HPDE6-E6E7 (cell line): ENCODE measurements at regions not wholly inside any gene's neighbourhood (a gene's known extent, or its start where the extent isn't known, plus 50 kb on each side); places are given as distances from the start of the nearest gene placed in this dataset.
"Not testable (repeated sequence)": the region's sequence is repeated elsewhere in the genome, so short reads cannot be mapped to it uniquely, and the experiment has no call there.

ENCODE experiments used
- DNase-seq: peaks from one replicate; pipeline ENCODE4 v3.0.0; 2011; ENCODE audit warnings: missing footprints; ENCODE audit errors: extremely low spot score

DNA sequence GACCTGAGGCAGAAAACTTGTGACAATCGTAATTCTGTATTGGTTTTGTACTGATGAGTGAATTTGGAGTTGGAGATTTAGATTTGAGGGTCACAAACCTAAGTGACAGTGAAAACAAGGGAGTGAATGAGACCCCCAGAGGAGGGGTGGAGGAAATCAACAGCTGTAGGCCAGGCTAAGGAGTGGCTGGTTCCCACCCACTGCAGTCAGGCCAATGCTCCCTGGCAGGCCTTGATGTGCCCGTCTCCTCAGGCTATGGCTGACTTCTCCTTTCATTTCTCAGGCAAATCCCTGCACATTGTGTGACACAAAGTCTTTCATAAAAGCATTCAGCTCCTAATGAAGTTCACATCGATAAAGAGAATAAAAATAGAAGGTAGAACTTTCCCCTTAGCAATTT lies 557.6 kb downstream of the CETN3 start:
- DNase-seq, result no peak

GRCh38 chr5:89850513-89850865 lies 559.1 kb downstream of the CETN3 start:
- DNase-seq, result no peak

- no peak for DNase-seq
Measured at GRCh38 chr5:89849830-89850512, 559.6 kb downstream of the CETN3 start.

DNA sequence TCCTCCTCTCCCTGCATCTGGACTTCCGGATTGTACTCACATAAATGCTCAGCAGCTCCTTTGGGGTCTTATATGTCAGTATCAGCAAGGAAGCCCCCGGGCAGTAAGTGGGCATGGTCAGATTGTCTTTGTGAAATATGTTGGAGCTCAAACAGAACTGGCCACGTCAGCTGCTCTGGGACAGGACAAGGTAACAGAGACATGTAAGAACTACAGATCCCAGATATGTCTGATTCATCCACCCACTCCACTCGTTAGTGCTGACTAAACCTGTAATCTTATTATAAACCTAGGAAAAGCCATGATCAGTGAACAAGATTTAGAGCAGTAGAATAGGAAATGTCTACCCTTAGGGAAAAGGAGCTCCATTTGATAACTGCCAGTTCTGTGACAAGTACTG lies 561.8 kb downstream of the CETN3 start:
- no peak for DNase-seq

DNA sequence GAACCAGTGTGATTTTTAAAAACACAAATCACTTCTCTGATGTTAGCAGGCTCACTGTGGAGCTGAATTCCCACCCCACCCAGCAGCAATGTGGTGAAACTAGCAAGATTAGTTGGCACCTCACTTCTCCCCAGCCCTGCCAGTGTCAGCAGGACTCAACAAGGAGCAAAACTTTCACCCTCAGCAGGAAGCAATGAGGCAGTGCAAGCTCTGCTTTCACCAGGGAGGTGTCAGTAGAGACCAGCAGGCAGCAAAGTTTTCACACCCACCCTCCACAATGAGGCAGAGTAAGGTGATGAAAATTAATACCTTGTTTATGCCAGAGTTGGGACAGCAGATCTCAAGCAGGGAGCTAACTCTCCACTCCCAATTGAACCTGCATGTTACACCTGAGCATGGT lies 565.0 kb downstream of the CETN3 start:
- DNase-seq, result no peak

GRCh38 chr5:89842531-89842930 lies 567.0 kb downstream of the CETN3 start:
- no peak for DNase-seq

- no peak for DNase-seq
Measured at GRCh38 chr5:89840906-89841305, 568.6 kb downstream of the CETN3 start.

DNA sequence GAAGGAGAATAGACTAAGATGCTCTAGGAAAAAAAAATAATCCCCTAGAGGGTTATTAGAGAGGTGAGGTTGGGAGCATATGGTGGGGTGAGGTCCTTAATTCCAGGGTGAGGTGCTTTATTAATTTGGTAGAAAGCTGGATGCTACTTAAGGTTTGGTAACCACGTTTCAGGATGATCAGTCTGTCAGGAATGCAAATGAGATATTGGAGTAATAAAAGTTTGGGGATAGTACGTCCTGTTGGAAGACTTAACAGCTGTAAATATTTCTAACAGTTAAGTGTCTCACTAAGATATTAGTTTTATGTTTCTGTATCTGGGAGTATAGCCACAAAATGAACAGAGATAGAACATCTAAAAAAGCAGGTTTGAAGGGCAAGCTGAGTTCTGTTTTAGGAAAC lies 578.9 kb downstream of the CETN3 start:
- DNase-seq, result no peak

DNA sequence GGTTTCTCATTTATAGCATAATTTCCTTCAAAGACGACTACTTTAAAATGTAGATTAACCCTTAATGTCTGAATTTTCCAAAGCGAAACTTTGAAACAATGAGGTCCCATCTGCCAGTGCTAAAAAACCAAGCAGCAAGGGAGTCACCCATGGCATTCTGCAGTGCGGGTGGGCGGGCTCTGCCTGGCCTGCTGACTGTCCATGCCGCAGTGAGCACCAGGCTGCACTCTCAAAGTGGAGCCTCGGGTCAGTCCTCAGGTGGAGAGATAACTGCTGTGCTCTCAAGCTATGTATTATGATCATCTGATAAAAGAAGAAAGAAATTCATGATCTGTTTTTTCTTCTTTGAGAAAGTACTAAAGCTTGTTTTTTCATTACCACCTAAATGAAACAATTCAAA lies 581.6 kb downstream of the CETN3 start:
- no peak for DNase-seq

- DNase-seq, result no peak
Measured at GRCh38 chr5:89827359-89827758, 582.2 kb downstream of the CETN3 start.

GRCh38 chr5:89826938-89827337 lies 582.6 kb downstream of the CETN3 start:
- no peak for DNase-seq

- no peak for DNase-seq
Measured at GRCh38 chr5:89823046-89823445, 586.5 kb downstream of the CETN3 start.

DNA sequence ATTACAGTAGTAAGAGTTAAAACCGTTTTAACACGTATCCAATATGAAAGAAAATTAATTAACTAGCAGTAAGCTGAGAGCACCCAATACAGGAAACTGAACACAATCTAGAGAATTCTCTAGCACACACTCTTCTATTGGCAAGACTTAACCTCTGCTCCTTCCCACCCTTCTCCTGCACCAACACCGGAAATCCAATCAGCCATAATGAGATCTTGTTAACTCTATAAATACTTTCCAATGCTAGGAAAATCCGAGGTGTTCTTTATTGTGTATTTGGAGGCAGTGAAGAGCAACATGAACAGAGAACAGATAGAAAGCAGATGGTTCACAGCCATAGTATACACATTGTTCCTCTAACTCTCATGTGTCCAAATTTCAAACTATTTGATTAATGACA lies 591.7 kb downstream of the CETN3 start:
- DNase-seq, result no peak

DNA sequence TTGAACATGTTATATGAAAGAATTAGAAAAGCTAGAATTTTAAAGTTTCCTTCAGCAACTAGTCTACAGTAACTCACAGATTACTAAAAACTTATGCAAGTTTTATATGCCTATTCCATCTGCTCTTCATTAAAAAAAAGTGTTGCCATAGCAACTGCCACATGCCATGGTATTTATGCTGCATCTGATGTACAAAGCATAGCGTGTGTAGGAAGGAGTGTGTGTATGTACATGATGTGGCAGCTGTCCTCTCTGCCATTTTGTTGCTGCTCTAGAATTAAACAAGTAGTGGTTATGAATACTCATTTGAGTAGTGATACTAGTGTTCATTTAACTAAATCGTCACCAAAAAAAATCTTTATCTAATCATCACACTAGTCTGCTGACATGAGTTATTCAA lies 593.5 kb downstream of the CETN3 start:
- DNase-seq, result no peak

GRCh38 chr5:89800735-89801134 lies 608.8 kb downstream of the CETN3 start:
- DNase-seq, result not testable (repeated sequence)

DNA sequence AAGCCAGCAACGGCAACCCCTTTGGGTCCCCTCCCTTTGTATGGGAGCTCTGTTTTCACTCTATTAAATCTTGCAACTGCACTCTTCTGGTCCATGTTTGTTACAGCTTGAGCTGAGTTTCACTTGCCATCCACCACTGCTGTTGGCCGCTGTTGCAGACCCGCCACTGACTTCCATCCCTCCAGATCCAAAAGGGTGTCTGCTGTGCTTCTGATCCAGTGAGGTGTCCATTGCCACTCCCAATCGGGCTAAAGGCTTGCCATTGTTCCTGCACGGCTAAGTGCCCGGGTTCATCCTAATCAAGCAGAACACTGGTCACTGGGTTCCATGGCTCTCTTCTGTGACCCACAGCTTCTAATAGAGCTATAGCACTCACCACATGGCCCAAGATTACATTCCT lies 615.1 kb downstream of the CETN3 start:
- not testable (repeated sequence) for DNase-seq

GRCh38 chr5:89779734-89780133 lies 629.8 kb downstream of the CETN3 start:
- DNase-seq, result not testable (repeated sequence)

GRCh38 chr5:89777758-89778157 lies 631.8 kb downstream of the CETN3 start:
- DNase-seq, result no peak

GRCh38 chr5:89769975-89770374 lies 639.6 kb downstream of the CETN3 start:
- peak; percentile 11 for DNase-seq

- no peak for DNase-seq
Measured at GRCh38 chr5:89759802-89760201, 649.8 kb downstream of the CETN3 start.

GRCh38 chr5:89758146-89758545 lies 651.4 kb downstream of the CETN3 start:
- DNase-seq, result no peak

DNA sequence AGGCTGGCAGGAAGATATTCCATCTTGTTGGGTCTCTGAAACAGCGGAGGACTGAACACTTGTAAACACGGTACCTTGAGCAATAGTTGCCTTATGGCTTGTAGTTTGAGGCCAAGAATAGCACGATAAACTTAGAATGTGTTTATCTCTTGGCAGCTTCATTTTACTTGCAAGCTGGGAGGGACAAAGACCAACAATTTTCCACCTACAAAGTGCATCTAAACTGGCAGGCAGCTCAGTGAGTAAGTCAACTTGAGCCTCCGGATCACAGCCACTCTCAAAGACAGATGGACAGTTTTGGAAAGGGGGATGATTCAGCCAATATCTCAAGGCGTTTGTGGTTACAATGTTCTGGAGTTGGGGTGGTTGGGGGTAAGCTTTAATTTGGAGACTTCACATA lies 652.6 kb downstream of the CETN3 start:
- DNase-seq, result no peak

DNA sequence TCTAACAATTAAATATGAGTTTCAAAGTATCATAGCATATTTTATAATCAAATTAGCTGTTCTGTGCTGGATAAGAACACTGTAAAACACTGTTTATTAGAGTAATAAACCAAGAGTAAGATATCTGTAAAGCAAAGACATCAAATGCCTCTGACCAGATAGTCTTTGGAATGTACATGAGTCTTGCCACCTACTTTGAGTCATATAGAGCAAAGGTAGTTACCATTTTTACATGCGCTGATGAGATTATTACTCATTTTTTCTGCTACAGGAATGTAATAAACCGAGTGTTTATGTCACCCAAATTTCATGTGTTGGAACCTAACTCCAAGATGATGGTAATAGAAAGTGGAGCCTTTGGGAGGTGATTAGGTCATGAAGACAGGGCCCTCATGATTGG lies 654.5 kb downstream of the CETN3 start:
- DNase-seq, result no peak

DNA sequence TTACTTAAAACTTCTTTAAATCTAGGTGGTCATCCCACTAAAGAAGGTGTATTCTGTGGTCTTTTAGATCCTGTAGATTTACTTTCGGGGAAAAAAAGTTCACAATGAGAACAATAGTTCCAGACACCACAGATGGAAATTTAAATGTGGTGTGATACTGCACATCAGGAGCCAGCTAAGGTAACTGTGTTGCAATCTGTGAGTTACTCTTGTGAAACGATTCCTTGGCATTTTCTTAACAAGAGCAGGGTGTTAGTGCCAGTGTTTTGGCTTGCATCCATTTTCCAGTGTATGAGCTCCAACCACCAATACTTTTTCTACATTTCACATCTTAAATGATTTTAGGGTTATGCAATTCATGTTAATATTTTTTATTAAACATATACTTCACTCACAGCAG lies 674.5 kb downstream of the CETN3 start:
- DNase-seq, result no peak
